Large intestine (tissue), 3 donors: ENCODE measurements at regions not wholly inside any gene's neighbourhood (a gene's known extent, or its start where the extent isn't known, plus 50 kb on each side); places are given as distances from the start of the nearest gene placed in this dataset.

ENCODE experiments used
- DNase-seq, 2 donors: peaks; one replicate each; pipeline versions ENCODE4 v3.0.0 to v3.0.0-alpha.2; 2013
- H3K27ac ChIP-seq: one replicate; pipeline ENCODE4 v1.5.1; 2013; ENCODE audit warnings: low read length
- H3K27me3 ChIP-seq: 2 replicates; pipeline ENCODE4 v1.6.1; 2013; ENCODE audit warnings: low read length; ENCODE audit not compliant: control insufficient read depth, insufficient read depth
- H3K36me3 ChIP-seq: 2 replicates; pipeline ENCODE4 v1.6.1; 2013; ENCODE audit warnings: low read length; ENCODE audit not compliant: control insufficient read depth, insufficient read depth
- H3K4me1 ChIP-seq: one replicate; pipeline ENCODE4 v1.6.1; 2013; ENCODE audit warnings: low read length; ENCODE audit not compliant: control insufficient read depth, insufficient read depth
- H3K4me3 ChIP-seq: one replicate; pipeline ENCODE4 v1.5.1; 2013; ENCODE audit warnings: low read length
- H3K9me3 ChIP-seq: one replicate; pipeline ENCODE4 v1.6.1; 2013; ENCODE audit warnings: mild to moderate bottlenecking, low read depth, low read length, moderate library complexity; ENCODE audit not compliant: control insufficient read depth
- WGBS: methylation state at CpG from one replicate; pipeline ENCODE4 v1.1.5; 2013; ENCODE audit warnings: low lambda C conversion rate; ENCODE audit not compliant: insufficient coverage; 5-methylcytosine and 5-hydroxymethylcytosine counted together

- Histone ChIP-seq H3K4me3 (no peak overlapping the region), H3K4me1 (no peaks in the 10 kb centered on the region), H3K27me3 (no peaks in the 10 kb centered on the region), H3K9me3 (no peaks in the 10 kb centered on the region), H3K27ac (no peak overlapping the region), H3K36me3 (no peaks in the 10 kb centered on the region)
- no peak for DNase-seq
Measured at GRCh38 chr9:12352045-12352315, 341.2 kb upstream of the TYRP1 start.

GRCh38 chr9:12363439-12363838, 329.7 kb upstream of the TYRP1 start:
- H3K36me3 ChIP-seq, result no peaks in the 10 kb centered on the region
- no peak overlapping the region for H3K27ac ChIP-seq
- H3K4me1 ChIP-seq, result no peaks in the 10 kb centered on the region
- 44% methylated on average over 1 of the region's 2 CpGs for WGBS
- H3K27me3 ChIP-seq, result no peaks in the 10 kb centered on the region
- no peak overlapping the region for H3K4me3 ChIP-seq
- DNase-seq, result no peak
- no peaks in the 10 kb centered on the region for H3K9me3 ChIP-seq

- Histone ChIP-seq H3K27ac (no peak overlapping the region), H3K4me1 (no peaks in the 10 kb centered on the region), H3K27me3 (no peaks in the 10 kb centered on the region), H3K36me3 (no peaks in the 10 kb centered on the region), H3K4me3 (no peak overlapping the region), H3K9me3 (no peaks in the 10 kb centered on the region)
- no peak for DNase-seq
- WGBS, result 60% methylated on average over 2 of the region's 2 CpGs
Measured at GRCh38 chr9:12368569-12368968, 324.6 kb upstream of the TYRP1 start.

GRCh38 chr9:12391839-12392509, 301.2 kb upstream of the TYRP1 start:
- DNase-seq, result no peak
- no peaks in the 10 kb centered on the region for H3K9me3 ChIP-seq
- H3K4me1 ChIP-seq, result no peaks in the 10 kb centered on the region
- no peaks in the 10 kb centered on the region for H3K36me3 ChIP-seq
- WGBS, result 86% methylated on average over 1 of the region's 2 CpGs
- H3K27me3 ChIP-seq, result no peaks in the 10 kb centered on the region
- no peak overlapping the region for H3K27ac ChIP-seq
- no peak overlapping the region for H3K4me3 ChIP-seq

- Histone ChIP-seq H3K27me3 (no peaks in the 10 kb centered on the region), H3K9me3 (no peaks in the 10 kb centered on the region), H3K36me3 (no peaks in the 10 kb centered on the region), H3K4me3 (no peak overlapping the region), H3K4me1 (no peaks in the 10 kb centered on the region), H3K27ac (no peak overlapping the region)
- no CpG with 5 or more reads among the region's 1 CpG for WGBS
- DNase-seq, result no peak
Measured at GRCh38 chr9:12394105-12394504, 299.1 kb upstream of the TYRP1 start.

- Histone ChIP-seq H3K27me3 (no peaks in the 10 kb centered on the region), H3K36me3 (no peaks in the 10 kb centered on the region), H3K9me3 (no peaks in the 10 kb centered on the region), H3K4me1 (no peaks in the 10 kb centered on the region), H3K27ac (no peak overlapping the region), H3K4me3 (no peak overlapping the region)
- DNase-seq, result no peak
- WGBS, result 85% methylated on average over 2 of the region's 2 CpGs
Measured at GRCh38 chr9:12403721-12404120, 289.5 kb upstream of the TYRP1 start.

GRCh38 chr9:12413986-12414385, 279.2 kb upstream of the TYRP1 start:
- WGBS, result 50% methylated on average over 1 of the region's 2 CpGs
- no peak for DNase-seq

GRCh38 chr9:12414514-12414913, 278.7 kb upstream of the TYRP1 start:
- Histone ChIP-seq H3K9me3 (no peaks in the 10 kb centered on the region), H3K4me3 (no peak overlapping the region), H3K27me3 (no peaks in the 10 kb centered on the region), H3K4me1 (no peaks in the 10 kb centered on the region), H3K27ac (no peak overlapping the region), H3K36me3 (no peaks in the 10 kb centered on the region)
- WGBS, result 8% methylated on average over 4 of the region's 7 CpGs
- no peak for DNase-seq

More at GRCh38 chr9:12413986-12414385, 279.2 kb upstream of the TYRP1 start:
- Histone ChIP-seq H3K27me3 (no peaks in the 10 kb centered on the region), H3K27ac (no peak overlapping the region), H3K36me3 (no peaks in the 10 kb centered on the region), H3K4me3 (no peak overlapping the region), H3K4me1 (no peaks in the 10 kb centered on the region), H3K9me3 (no peaks in the 10 kb centered on the region)

- Histone ChIP-seq H3K4me3 (no peak overlapping the region), H3K27me3 (no peaks in the 10 kb centered on the region), H3K27ac (no peak overlapping the region), H3K36me3 (no peaks in the 10 kb centered on the region), H3K9me3 (no peaks in the 10 kb centered on the region), H3K4me1 (no peaks in the 10 kb centered on the region)
- 75% methylated on average over 2 of the region's 2 CpGs for WGBS
- DNase-seq, result no peak
Measured at GRCh38 chr9:12415361-12415760, 277.8 kb upstream of the TYRP1 start.

- DNase-seq, result no peak
- Histone ChIP-seq H3K9me3 (no peaks in the 10 kb centered on the region), H3K4me3 (no peak overlapping the region), H3K27ac (no peak overlapping the region), H3K36me3 (no peaks in the 10 kb centered on the region), H3K4me1 (no peaks in the 10 kb centered on the region), H3K27me3 (no peaks in the 10 kb centered on the region)
- WGBS, result no CpG with 5 or more reads among the region's 2 CpGs
Measured at GRCh38 chr9:12416716-12417115, 276.5 kb upstream of the TYRP1 start.

GRCh38 chr9:12424243-12424642, 268.9 kb upstream of the TYRP1 start:
- DNase-seq, result no peak
- WGBS, result 80% methylated on average over 4 of the region's 4 CpGs
- no peaks in the 10 kb centered on the region for H3K27me3 ChIP-seq

More at GRCh38 chr9:12424243-12424642, 268.9 kb upstream of the TYRP1 start:
- Histone ChIP-seq H3K4me1 (no peaks in the 10 kb centered on the region), H3K27ac (no peak overlapping the region), H3K4me3 (no peak overlapping the region), H3K9me3 (no peaks in the 10 kb centered on the region), H3K36me3 (no peaks in the 10 kb centered on the region)
